ELF-1 (cell line): ENCODE measurements at regions not wholly inside any gene's neighbourhood (a gene's known extent, or its start where the extent isn't known, plus 50 kb on each side); places are given as distances from the start of the nearest gene placed in this dataset.

Experiments
- DNase-seq: peaks from one replicate; pipeline ENCODE4 v3.0.0-alpha.2; 2016; ENCODE audit warnings: low read depth, low spot score

- DNase-seq, result peak; percentile 13
Measured at GRCh38 chr15:81531109-81531592, 157.1 kb upstream of the TMC3 start.

GRCh38 chr15:81530271-81530691 lies 156.3 kb upstream of the TMC3 start:
- DNase-seq, result no peak

GRCh38 chr15:81529481-81529880 lies 155.5 kb upstream of the TMC3 start:
- no peak for DNase-seq

GRCh38 chr15:81526029-81526428 lies 152.0 kb upstream of the TMC3 start:
- DNase-seq, result no peak

- DNase-seq, result no peak
Measured at GRCh38 chr15:81524496-81524895, 150.5 kb upstream of the TMC3 start.

- DNase-seq, result no peak
Measured at GRCh38 chr15:81523867-81524266, 149.9 kb upstream of the TMC3 start.

- no peak for DNase-seq
Measured at GRCh38 chr15:81520480-81520879, 146.5 kb upstream of the TMC3 start.

- DNase-seq, result no peak
Measured at GRCh38 chr15:81516461-81516860, 142.4 kb upstream of the TMC3 start.

- no peak for DNase-seq
Measured at GRCh38 chr15:81516012-81516411, 142.0 kb upstream of the TMC3 start.

GRCh38 chr15:81514725-81515124 lies 140.7 kb upstream of the TMC3 start:
- DNase-seq, result no peak

- no peak for DNase-seq
Measured at GRCh38 chr15:81511138-81511537, 137.1 kb upstream of the TMC3 start.

- DNase-seq, result no peak
Measured at GRCh38 chr15:81507831-81508230, 133.8 kb upstream of the TMC3 start.

- DNase-seq, result no peak
Measured at GRCh38 chr15:81506936-81507335, 132.9 kb upstream of the TMC3 start.

- DNase-seq, result no peak
Measured at GRCh38 chr15:81506071-81506470, 132.1 kb upstream of the TMC3 start.

GRCh38 chr15:81504170-81504905 lies 130.3 kb upstream of the TMC3 start:
- DNase-seq, result no peak

GRCh38 chr15:81502439-81502838 lies 128.4 kb upstream of the TMC3 start:
- no peak for DNase-seq

GRCh38 chr15:81500081-81500480 lies 126.1 kb upstream of the TMC3 start:
- DNase-seq, result no peak

- no peak for DNase-seq
Measured at GRCh38 chr15:81498294-81498693, 124.3 kb upstream of the TMC3 start.

GRCh38 chr15:81497238-81497637 lies 123.2 kb upstream of the TMC3 start:
- no peak for DNase-seq

GRCh38 chr15:81495780-81496467 lies 121.9 kb upstream of the TMC3 start:
- no peak for DNase-seq

GRCh38 chr15:81492969-81493645 lies 119.1 kb upstream of the TMC3 start:
- no peak for DNase-seq

- no peak for DNase-seq
Measured at GRCh38 chr15:81492331-81492968, 118.4 kb upstream of the TMC3 start.
